K562 (cell line): ENCODE measurements at regions not wholly inside any gene's neighbourhood (a gene's known extent, or its start where the extent isn't known, plus 50 kb on each side); places are given as distances from the start of the nearest gene placed in this dataset.

Source experiments
- ATAC-seq: fragments of 200-7000 bp; cut with Tn5 transposase; 3 replicates; pipeline ENCODE4 v1.9.1; 2020; ENCODE audit warnings: moderate library complexity
- BruUV-seq: library from RNA; stranded (reverse); fragments of 400-500 nt; replicated peaks from 2 replicates; lab custom pipeline; 2021; lab: Mats Ljungman, UMichigan
- CTCF ChIA-PET: fragments of 300-600 bp; formaldehyde crosslinking; extraction: SDS; loops from one replicate; lab custom pipeline; 2021; ENCODE audit warnings: low intra/inter-chr PET ratio; lab: Yijun Ruan, JAX
- POLR2A ChIA-PET: fragments of 300-600, 350-650 bp; sonication (Branson Sonifier 250); formaldehyde crosslinking; extraction: SDS; loops from one replicate; lab custom pipeline; 2021; ENCODE audit warnings: antibody characterized with exemption, inconsistent platforms; lab: Yijun Ruan, JAX
- DNase-seq, 4 experiments: peaks; one replicate each; pipeline versions ENCODE4 v3.0.0 to v3.0.0-alpha.2; 2011 to 2018; ENCODE audit warnings: low spot score in 3 of 4, mixed read lengths in 3 of 4; ENCODE audit errors: extremely low read depth in 1 of 4
- FAIRE-seq: peaks from 2 replicates; lab custom pipeline; 2011; peaks lifted over from hg19 to GRCh38; lab: Jason Lieb, UNC
- H2AFZ ChIP-seq: 2 replicates; pipeline ENCODE4 v1.6.0; 2011; ENCODE audit warnings: low read depth, low read length, control low read depth, inconsistent platforms
- H3K27ac ChIP-seq: fragments of 200-600 bp; 3 replicates; pipeline ENCODE4 v1.8.0; 2011; ENCODE audit warnings: low read depth, mild to moderate bottlenecking, control low read depth, inconsistent platforms, low read length, moderate library complexity, mixed read lengths; ENCODE audit errors: extremely low read depth
- H3K27me3 ChIP-seq, 2 experiments: fragments of 300-600 bp in 1 of 2; 2 replicates in 1 of 2; 3 replicates in 1 of 2; pipeline versions ENCODE4 v1.6.0 to v1.8.0; 2011; ENCODE audit warnings: inconsistent platforms in 2 of 2, low read length in 2 of 2, mild to moderate bottlenecking in 1 of 2, mixed read lengths in 1 of 2, moderate library complexity in 1 of 2; ENCODE audit not compliant: control insufficient read depth in 2 of 2, insufficient read depth in 2 of 2
- H3K36me3 ChIP-seq: fragments of 300-600 bp; 3 replicates; pipeline ENCODE4 v1.8.0; 2011; ENCODE audit warnings: mild to moderate bottlenecking, low read length, inconsistent platforms; ENCODE audit not compliant: control insufficient read depth, insufficient read depth
- H3K4me1 ChIP-seq, 2 experiments: fragments of 200-600 bp in 1 of 2; replicated peaks in 1 of 2; 2 replicates in 1 of 2; 3 replicates in 1 of 2; pipeline versions ENCODE4 v1.5.1 to v1.8.0; 2011; ENCODE audit warnings: inconsistent platforms in 2 of 2, low read length in 2 of 2, mild to moderate bottlenecking in 1 of 2, mixed read lengths in 1 of 2, moderate library complexity in 1 of 2; ENCODE audit not compliant: control insufficient read depth in 2 of 2, insufficient read depth in 2 of 2
- H3K4me2 ChIP-seq: 2 replicates; pipeline ENCODE4 v1.6.1; 2011; ENCODE audit warnings: low read length, control low read depth, inconsistent platforms, mixed read lengths; ENCODE audit not compliant: insufficient read depth
- H3K4me3 ChIP-seq: fragments of 200-600 bp; sonication (generic), shearing (Covaris generic); 2 replicates; pipeline ENCODE4 v1.5.1; 2016; ENCODE audit warnings: control low read depth, inconsistent platforms
- H3K79me2 ChIP-seq: fragments of 200-600 bp; 3 replicates; pipeline ENCODE4 v1.8.0; 2011; ENCODE audit warnings: low read length, inconsistent platforms; ENCODE audit not compliant: control insufficient read depth, insufficient read depth
- H3K9ac ChIP-seq, 2 experiments: 2 replicates each; pipeline versions ENCODE4 v1.6.0 to v1.6.1; 2011; ENCODE audit warnings: low read depth in 2 of 2, low read length in 2 of 2, control low read depth in 1 of 2, inconsistent platforms in 1 of 2, mild to moderate bottlenecking in 1 of 2, mixed read lengths in 1 of 2; ENCODE audit not compliant: insufficient read depth in 1 of 2
- H3K9me1 ChIP-seq: one replicate; pipeline ENCODE4 v1.6.0; 2011; ENCODE audit warnings: inconsistent platforms, mild to moderate bottlenecking, low read length, moderate library complexity; ENCODE audit not compliant: control insufficient read depth, insufficient read depth
- H3K9me3 ChIP-seq: replicated peaks from 2 replicates; pipeline ENCODE4 v1.5.1; 2011; ENCODE audit warnings: low read depth, low read length, inconsistent platforms; ENCODE audit not compliant: control insufficient read depth, insufficient read depth
- H4K20me1 ChIP-seq: replicated peaks from 2 replicates; pipeline ENCODE4 v1.6.1; 2011; ENCODE audit warnings: low read length, inconsistent platforms, mixed read lengths; ENCODE audit not compliant: control insufficient read depth, insufficient read depth
- AFF4 ChIP-seq: sonication (generic); formaldehyde crosslinking; IDR thresholded peaks from 2 replicates; pipeline ENCODE4 v1.8.0; 2023; ENCODE audit warnings: mild to moderate bottlenecking, missing genetic modification reagents
- DPF2 ChIP-seq: fragments of 450-650 bp; IDR thresholded peaks from 2 replicates; pipeline ENCODE4 v1.6.1; 2016
- KLF16 ChIP-seq: IDR thresholded peaks from 2 replicates; pipeline ENCODE4 v1.6.1; 2016; ENCODE audit warnings: antibody characterized with exemption
- MCM2 ChIP-seq: fragments of 450-650 bp; IDR thresholded peaks from 2 replicates; pipeline ENCODE4 v1.6.1; 2017; ENCODE audit warnings: low read depth, mild to moderate bottlenecking
- NCOA4 ChIP-seq: fragments of 450-650 bp; IDR thresholded peaks from 2 replicates; pipeline ENCODE4 v1.6.1; 2018; ENCODE audit warnings: mild to moderate bottlenecking; ENCODE audit not compliant: partially characterized antibody
- NFYB ChIP-seq: IDR thresholded peaks from 2 replicates; pipeline ENCODE4 v1.6.1; 2011; ENCODE audit warnings: mild to moderate bottlenecking, moderate library complexity; ENCODE audit not compliant: insufficient read length; ENCODE audit errors: extremely low read depth
- NR2C2 ChIP-seq, 2 experiments: fragments of 200-800 bp in 1 of 2; sonication (Bioruptor generic) in 1 of 2; sonication (generic) in 1 of 2; formaldehyde crosslinking in 1 of 2; IDR thresholded peaks; 2 replicates each; pipeline versions ENCODE4 v1.6.1 to v1.8.0; 2016 to 2022; ENCODE audit warnings: mild to moderate bottlenecking in 1 of 2, missing compliant biosample characterization in 1 of 2, missing genetic modification characterization in 1 of 2, missing genetic modification reagents in 1 of 2
- PREB ChIP-seq: sonication (generic); formaldehyde crosslinking; IDR thresholded peaks from 2 replicates; pipeline ENCODE4 v1.8.1; 2023; ENCODE audit warnings: mild to moderate bottlenecking, missing genetic modification reagents
- SMARCA4 ChIP-seq: fragments of 450-650 bp; IDR thresholded peaks from 2 replicates; pipeline ENCODE4 v1.6.1; 2016
- SMARCC2 ChIP-seq: fragments of 450-650 bp; IDR thresholded peaks from 2 replicates; pipeline ENCODE4 v1.6.1; 2017; ENCODE audit warnings: antibody characterized with exemption, moderate library complexity, mild to moderate bottlenecking, low read depth
- SRSF1 ChIP-seq: fragments of 200-400 bp; formaldehyde crosslinking; IDR thresholded peaks from 2 replicates; pipeline ENCODE4 v1.6.1; 2017; ENCODE audit warnings: mild to moderate bottlenecking, low read depth, low read length, moderate library complexity
- TAF15 ChIP-seq: fragments of 200-400 bp; formaldehyde crosslinking; IDR thresholded peaks from 2 replicates; pipeline ENCODE4 v1.6.1; 2017; ENCODE audit warnings: mild to moderate bottlenecking, low read depth, low read length, moderate library complexity
- ZBTB5 ChIP-seq: fragments of 450-650 bp; IDR thresholded peaks from 2 replicates; pipeline ENCODE4 v1.6.1; 2017; ENCODE audit warnings: antibody characterized with exemption
- ZC3H4 ChIP-seq: sonication (generic); formaldehyde crosslinking; IDR thresholded peaks from 2 replicates; pipeline ENCODE4 v1.9.0; 2021; ENCODE audit warnings: missing genetic modification reagents, borderline replicate concordance
- ZNF655 ChIP-seq: fragments of 250-450 bp; sonication (Bioruptor Pico); IDR thresholded peaks from 2 replicates; pipeline ENCODE4 v1.5.0; 2021
- WGBS: fragments of 100-300 bp; shearing (Covaris generic); methylation state at CpG from one replicate; pipeline ENCODE4 v1.1.6; 2016; ENCODE audit warnings: low coverage, mixed read lengths; ENCODE audit not compliant: insufficient coverage; ENCODE audit errors: missing lambda C conversion rate; 5-methylcytosine and 5-hydroxymethylcytosine counted together
- in situ Hi-C: fragments of 300-500 bp; cut with MboI; formaldehyde crosslinking; loops from 4 replicates; pipeline ENCODE4 v1.15.0; 2018; ENCODE audit warnings: inconsistent platforms, mixed read lengths
- intact Hi-C: fragments of 100-400 bp; cut with micrococcal nuclease; formaldehyde crosslinking; loops from 2 replicates; pipeline ENCODE4 v1.14.2; 2022

GRCh38 chr15:52622791-52623190, 54.0 kb upstream of the ARPP19 start (continued):
- no peak for TF ChIP-seq NR2C2 (CRISPR knock-in tag; IDR thresholded peaks at IDR 0.05)
- no peak for TF ChIP-seq NR2C2 (tag; IDR thresholded peaks at IDR 0.05)
- TF ChIP-seq MCM2: no peak
- TF ChIP-seq SRSF1: no peak
- no peak for TF ChIP-seq KLF16
- TF ChIP-seq TAF15: no peak

- no TSS peak for BruUV-seq
- in situ Hi-C loops: no loop called here
- POLR2A ChIA-PET: no interaction called here
- no peak for TF ChIP-seq SMARCC2
- TF ChIP-seq ZNF655 (CRISPR knock-in tag): no peak
- no peak for TF ChIP-seq ZBTB5
- TF ChIP-seq NCOA4: no peak
- no peak for TF ChIP-seq DPF2
- TF ChIP-seq AFF4 (CRISPR knock-in tag): no peak
- TF ChIP-seq SMARCA4: no peak
- TF ChIP-seq PREB (CRISPR knock-in tag): no peak
- TF ChIP-seq NFYB: no peak
- TF ChIP-seq ZC3H4 (CRISPR knock-in tag): no peak
Measured at GRCh38 chr15:52620496-52620895, 51.7 kb upstream of the ARPP19 start.

More at GRCh38 chr15:52620496-52620895, 51.7 kb upstream of the ARPP19 start:
- Histone ChIP-seq H3K4me1 (no peaks in the 10 kb centered on the region), H3K4me2 (no peak overlapping the region), H3K4me3 (no peak overlapping the region), H3K27ac (no peak overlapping the region), H3K79me2 (no peaks in the 10 kb centered on the region), H3K27me3 (no peaks in the 10 kb centered on the region), H4K20me1 (no peaks in the 10 kb centered on the region), H3K9me1 (no peaks in the 10 kb centered on the region), H2AFZ (no peak overlapping the region), H3K36me3 (no peaks in the 10 kb centered on the region), H3K9ac (no peak overlapping the region), H3K9me3 (no peaks in the 10 kb centered on the region)
- ATAC-seq (no peak), DNase-seq (no peak), FAIRE-seq (no peak)
- intact Hi-C loops: no loop called here
- WGBS: 40% methylated on average over 4 of the region's 4 CpGs
- CTCF ChIA-PET: no interaction called here
